GM10266 (cell line): ENCODE measurements at regions not wholly inside any gene's neighbourhood (a gene's known extent, or its start where the extent isn't known, plus 50 kb on each side); places are given as distances from the start of the nearest gene placed in this dataset.
"Not testable (repeated sequence)": the region's sequence is repeated elsewhere in the genome, so short reads cannot be mapped to it uniquely, and the experiment has no call there.

ENCODE experiments used
- DNase-seq: peaks from one replicate; pipeline ENCODE4 v3.0.0; 2012; ENCODE audit errors: extremely low spot score
- CTCF ChIP-seq: IDR thresholded peaks from 2 replicates; pipeline ENCODE4 v1.5.1; 2012; ENCODE audit warnings: mild to moderate bottlenecking, low read depth; ENCODE audit not compliant: control insufficient read depth, insufficient read depth; ENCODE audit errors: missing control alignments

GRCh38 chr5:74519161-74519571 lies 121.4 kb downstream of the ENC1 start:
- no peak for DNase-seq
- TF ChIP-seq CTCF: no peak

- TF ChIP-seq CTCF: no peak
- no peak for DNase-seq
Measured at GRCh38 chr5:74517700-74518099, 122.8 kb downstream of the ENC1 start.

GRCh38 chr5:74516211-74516636 lies 124.3 kb downstream of the ENC1 start:
- TF ChIP-seq CTCF: no peak
- no peak for DNase-seq

GRCh38 chr5:74514888-74515551 lies 125.5 kb downstream of the ENC1 start:
- no peak for TF ChIP-seq CTCF
- DNase-seq: no peak

GRCh38 chr5:74511770-74512169 lies 128.8 kb downstream of the ENC1 start:
- not testable (repeated sequence) for DNase-seq

- DNase-seq: no peak
- no peak for TF ChIP-seq CTCF
Measured at GRCh38 chr5:74510476-74511075, 130.0 kb downstream of the ENC1 start.

GRCh38 chr5:74507370-74508005 lies 133.0 kb downstream of the ENC1 start:
- no peak for TF ChIP-seq CTCF

More at GRCh38 chr5:74507370-74508005, 133.0 kb downstream of the ENC1 start:
- DNase-seq: no peak
